GM12873 (cell line): ENCODE measurements at regions not wholly inside any gene's neighbourhood (a gene's known extent, or its start where the extent isn't known, plus 50 kb on each side); places are given as distances from the start of the nearest gene placed in this dataset.

Experiments used
- TF ChIP-seq, protein P1 (sequence below): IDR thresholded peaks from 2 replicates; pipeline ENCODE4 v1.5.1; 2012; ENCODE audit warnings: low read depth, mild to moderate bottlenecking, moderate library complexity, low read length, control low read depth; ENCODE audit not compliant: insufficient read depth; ENCODE audit errors: missing control alignments

DNA sequence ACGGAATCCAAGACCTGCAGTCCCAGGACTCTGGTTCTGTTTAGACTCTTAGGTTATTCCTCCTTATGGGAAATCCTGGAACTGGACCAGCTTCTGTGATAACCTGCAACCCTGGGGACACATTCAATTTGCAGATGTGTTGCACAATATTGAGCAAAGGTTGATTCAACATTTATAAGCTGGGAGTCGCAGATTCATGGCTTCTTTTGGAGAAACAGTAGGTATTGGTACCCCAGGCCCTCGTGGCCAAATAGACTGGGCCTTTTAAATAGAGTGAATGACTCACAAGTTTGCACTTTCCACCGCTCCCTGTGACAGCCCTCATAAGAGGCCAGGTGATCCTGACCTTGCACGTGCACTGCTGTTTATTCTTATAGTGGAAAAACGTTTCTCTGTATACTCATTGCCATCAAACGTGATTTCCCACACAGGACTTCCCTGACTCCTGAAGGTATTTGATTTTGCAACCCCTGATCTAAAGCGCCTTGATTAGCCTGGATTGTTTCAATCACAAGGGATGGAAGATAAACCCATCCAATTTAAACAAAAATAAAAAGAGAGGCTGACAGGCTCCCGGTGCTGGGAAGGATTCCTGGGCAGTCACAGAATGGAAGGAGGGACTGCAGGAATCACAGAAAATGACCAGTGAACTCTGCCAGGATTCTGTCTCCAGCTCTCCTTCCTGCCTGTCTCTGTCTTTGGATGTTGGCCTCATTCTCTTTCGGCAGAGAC, 98.0 kb downstream of the VCPKMT start:
- TF ChIP-seq, protein P1, sequence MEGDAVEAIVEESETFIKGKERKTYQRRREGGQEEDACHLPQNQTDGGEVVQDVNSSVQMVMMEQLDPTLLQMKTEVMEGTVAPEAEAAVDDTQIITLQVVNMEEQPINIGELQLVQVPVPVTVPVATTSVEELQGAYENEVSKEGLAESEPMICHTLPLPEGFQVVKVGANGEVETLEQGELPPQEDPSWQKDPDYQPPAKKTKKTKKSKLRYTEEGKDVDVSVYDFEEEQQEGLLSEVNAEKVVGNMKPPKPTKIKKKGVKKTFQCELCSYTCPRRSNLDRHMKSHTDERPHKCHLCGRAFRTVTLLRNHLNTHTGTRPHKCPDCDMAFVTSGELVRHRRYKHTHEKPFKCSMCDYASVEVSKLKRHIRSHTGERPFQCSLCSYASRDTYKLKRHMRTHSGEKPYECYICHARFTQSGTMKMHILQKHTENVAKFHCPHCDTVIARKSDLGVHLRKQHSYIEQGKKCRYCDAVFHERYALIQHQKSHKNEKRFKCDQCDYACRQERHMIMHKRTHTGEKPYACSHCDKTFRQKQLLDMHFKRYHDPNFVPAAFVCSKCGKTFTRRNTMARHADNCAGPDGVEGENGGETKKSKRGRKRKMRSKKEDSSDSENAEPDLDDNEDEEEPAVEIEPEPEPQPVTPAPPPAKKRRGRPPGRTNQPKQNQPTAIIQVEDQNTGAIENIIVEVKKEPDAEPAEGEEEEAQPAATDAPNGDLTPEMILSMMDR: no peak

DNA sequence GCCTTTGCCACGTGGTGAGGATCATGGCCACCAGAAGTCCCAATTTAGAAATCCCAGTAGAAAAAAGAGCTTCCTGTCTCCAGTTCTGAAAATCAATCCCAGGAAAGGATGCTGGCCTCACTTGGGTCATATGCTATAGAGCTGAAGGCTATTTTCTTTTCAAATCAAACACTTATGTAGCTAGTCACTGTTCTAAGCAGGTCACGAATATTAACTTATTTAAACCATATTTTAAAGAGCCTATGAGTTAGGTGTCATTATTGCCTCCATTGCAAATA, 97.5 kb downstream of the VCPKMT start:
- TF ChIP-seq, protein P1: no peak

DNA sequence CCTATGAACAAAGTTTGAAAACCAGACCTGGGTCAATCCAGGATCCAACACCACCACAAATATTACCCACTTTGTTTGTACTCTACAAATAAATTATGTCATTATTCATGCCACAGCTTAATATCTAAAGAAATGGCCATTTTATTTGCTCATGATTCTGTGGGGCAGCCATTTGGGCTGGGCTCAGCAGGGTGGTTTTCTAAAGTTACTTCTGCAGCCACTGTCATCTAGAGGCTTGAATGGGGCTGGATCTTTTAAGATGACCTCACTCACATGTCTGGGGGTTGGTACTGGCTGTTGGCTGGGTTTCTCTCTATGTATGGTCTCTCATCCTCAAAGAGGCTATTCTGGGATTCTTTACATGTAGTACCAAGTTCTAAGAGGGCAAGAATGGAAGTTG, 96.2 kb downstream of the VCPKMT start:
- TF ChIP-seq, protein P1: no peak

DNA sequence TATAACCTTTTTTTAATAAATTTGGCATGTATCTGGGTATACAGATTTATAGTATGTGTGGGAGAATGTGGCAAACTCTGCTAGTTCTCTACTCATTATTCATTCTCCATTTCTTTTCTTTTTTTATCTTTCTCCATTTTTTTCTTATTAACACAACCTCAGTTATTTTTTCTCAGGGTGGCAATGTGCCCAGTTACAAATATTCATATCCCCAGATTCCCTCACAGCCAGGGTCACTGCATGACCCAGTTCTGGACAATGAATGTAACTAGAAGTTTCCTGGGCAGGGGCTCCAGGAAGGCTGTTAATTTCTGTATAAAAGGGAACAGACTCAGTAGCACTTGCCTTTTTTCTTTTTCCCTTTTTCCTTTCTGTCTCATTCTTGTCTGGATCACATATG, 95.6 kb downstream of the VCPKMT start:
- TF ChIP-seq, protein P1: no peak

DNA sequence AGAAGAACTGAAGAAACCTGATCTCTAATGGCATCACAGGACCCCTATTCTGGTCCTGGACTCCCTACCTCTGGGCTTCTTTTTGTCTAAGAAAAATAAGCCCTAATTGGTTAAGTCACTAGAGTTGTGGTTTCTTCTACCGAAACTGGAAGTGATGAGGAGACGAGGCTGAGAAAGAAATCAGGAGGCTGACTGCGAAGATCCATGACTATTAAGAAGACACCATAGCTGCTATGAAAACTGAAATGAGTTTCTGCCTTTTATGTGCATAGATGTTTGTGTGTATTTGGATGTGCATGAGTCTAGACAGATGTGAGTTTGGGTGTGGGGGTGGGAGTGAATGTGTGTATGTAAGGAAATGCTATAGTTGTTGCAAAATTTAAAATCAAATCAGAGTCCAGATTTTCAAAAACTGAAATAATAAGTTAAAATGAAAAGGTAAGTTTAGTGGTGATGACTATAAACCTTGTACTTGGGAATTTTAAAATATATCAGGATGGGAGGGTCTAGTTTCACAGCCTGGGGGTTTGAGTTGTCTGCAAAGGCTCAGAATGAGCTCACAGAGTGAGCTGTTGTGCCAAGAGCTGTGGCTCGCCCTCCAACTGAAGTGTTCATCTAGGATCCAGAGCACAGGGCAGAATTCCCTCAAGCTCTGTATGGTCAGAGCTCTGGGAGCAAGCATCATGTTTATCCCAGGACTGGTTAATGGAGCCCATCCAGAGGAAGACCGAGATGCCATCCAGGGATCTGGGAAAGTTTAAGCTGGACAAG, 94.9 kb downstream of the VCPKMT start:
- TF ChIP-seq, protein P1: no peak

DNA sequence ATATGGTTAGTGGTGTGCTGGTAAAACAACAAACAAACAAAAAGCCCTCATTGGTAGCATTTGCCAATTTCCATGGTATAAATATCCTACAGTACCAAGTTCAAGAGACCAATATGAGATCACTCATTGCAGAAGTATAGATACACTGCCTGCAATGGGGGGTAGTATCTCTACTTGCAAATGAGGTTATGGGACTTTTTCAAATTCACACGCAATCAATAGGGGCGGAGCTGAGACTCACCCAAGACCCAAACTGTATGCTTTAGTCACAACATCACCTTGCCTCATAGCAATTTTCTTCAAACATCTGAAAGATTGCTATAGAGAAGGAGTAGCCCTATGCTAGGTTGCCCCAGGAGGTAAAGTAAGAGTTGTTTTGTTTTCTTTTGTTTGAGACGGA, 93.7 kb downstream of the VCPKMT start:
- TF ChIP-seq, protein P1: no peak

DNA sequence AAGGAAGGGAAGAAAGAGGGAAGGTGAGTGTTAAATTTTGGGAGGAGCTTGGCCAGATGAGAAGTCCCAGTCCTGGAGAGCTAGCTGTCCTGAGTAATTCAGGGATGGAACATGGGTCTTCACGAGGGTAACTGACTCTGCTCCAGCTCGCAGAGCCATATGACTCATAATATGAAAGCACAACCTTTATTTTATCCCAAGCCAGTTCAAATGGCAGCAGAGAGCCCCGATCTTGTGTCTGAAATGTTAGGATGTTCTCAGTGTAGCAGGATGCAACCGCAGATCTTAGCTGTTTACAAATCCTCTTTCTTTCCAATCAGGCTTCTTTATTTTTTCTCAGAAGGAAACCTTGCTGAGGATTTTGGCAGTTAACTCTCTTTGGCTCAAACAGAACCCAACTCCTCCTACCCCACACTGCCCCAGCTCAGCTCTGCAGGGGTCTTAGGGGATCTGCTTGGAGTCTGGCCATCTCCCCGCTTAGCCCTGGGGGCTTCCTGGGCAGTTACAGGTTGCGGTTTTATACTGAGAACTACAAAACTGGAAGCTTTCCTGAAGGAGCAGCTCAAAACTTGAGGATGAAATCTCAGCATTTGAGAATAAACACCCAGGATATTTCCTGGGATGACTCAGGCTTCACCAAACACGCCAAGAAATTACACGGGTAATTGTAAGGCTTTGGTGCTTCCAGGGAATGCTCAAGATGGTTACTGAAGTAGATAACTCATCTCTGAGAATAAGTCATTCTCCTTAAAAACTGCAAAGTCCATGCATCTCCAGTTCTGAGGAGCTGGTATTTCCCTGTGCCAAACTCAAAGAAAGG, 92.5 kb downstream of the VCPKMT start:
- TF ChIP-seq, protein P1: no peak
